ENCODE measurements at regions not wholly inside any gene's neighbourhood (a gene's known extent, or its start where the extent isn't known, plus 50 kb on each side); places are given as distances from the start of the nearest gene placed in this dataset.

DNA sequence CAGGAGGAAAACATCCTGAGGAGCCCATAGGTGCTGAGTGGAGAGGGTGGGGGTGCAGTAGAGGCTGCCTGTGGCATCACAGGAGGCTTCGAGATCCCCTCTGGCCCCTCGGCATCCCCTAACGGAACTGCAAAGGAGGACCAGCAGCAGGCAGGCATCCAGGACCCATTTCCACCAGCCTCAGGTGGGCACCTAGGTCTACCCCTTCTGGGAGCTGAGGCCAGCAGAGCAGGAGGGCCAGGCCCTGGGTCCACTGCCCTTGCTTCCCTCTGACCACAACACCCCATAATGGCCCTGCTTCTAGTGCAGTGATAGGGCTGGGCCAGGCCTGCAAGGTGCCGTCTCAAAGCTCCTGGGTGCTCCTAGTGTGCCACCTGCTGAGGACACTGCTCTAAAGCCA, 723.0 kb downstream of the PTPRU start:
- ChIA-PET CTCF (ENCODE audit: low intra/inter-chr PET ratio, low total read pairs) (no interaction called here), POLR2A (no interaction called here)
- no peaks in the 10 kb centered on the region for H3K79me2 ChIP-seq (ENCODE audit: insufficient read depth, low read length)
- WGBS (ENCODE audit: low lambda C conversion rate): 0% methylated on average over 3 of the region's 4 CpGs
- no peaks in the 10 kb centered on the region for H3K27me3 ChIP-seq (ENCODE audit: control insufficient read depth in 1 of 2, insufficient read depth in 2 of 2, low read length in 2 of 2)
- no peaks in the 10 kb centered on the region for H3K9me3 ChIP-seq (ENCODE audit: low read length)
- H2AFZ ChIP-seq (ENCODE audit: low read length): no peak overlapping the region
- intact Hi-C loops (cut with micrococcal nuclease; ENCODE audit: unreplicated experiment): no loop called here
- H3K4me3 ChIP-seq (replicated peaks in 1 of 3; ENCODE audit: insufficient read depth in 1 of 3, low read depth in 2 of 3, low read length in 3 of 3): no peak overlapping the region
- H3K4me1 ChIP-seq (ENCODE audit: insufficient read depth, low read length): no peaks in the 10 kb centered on the region
- ATAC-seq: no peak
- in situ Hi-C loops (cut with HindIII; ENCODE audit: extremely low pct_ligation_motif_present, low pct_unique_long_range_greater_than_20kb): no loop called here
- no TSS peak for BruUV-seq (replicated peaks)
- H3K27ac ChIP-seq (ENCODE audit: extremely low read length, insufficient read depth, low read length): no peak overlapping the region
- no peaks in the 10 kb centered on the region for H3K36me3 ChIP-seq (replicated peaks in 1 of 2; ENCODE audit: control insufficient read depth in 1 of 2, insufficient read depth in 2 of 2, low read length in 2 of 2)
- no peak overlapping the region for H3K4me2 ChIP-seq (ENCODE audit: low read depth, low read length)
- FAIRE-seq: no peak
- H3K9ac ChIP-seq (ENCODE audit: insufficient read depth, low read depth, low read length): no peak overlapping the region
- H4K20me1 ChIP-seq (ENCODE audit: insufficient read depth, low read length): no peaks in the 10 kb centered on the region
- no peak for DNase-seq (ENCODE audit: low spot score)
- TF ChIP-seq POLR2AphosphoS5 (IDR thresholded peaks at IDR 0.05; ENCODE audit: low read depth, low read length) (no peak), ZNF549 (CRISPR knock-in tag; IDR thresholded peaks at IDR 0.05) (no peak), ZNF773 (CRISPR knock-in tag; IDR thresholded peaks at IDR 0.05; ENCODE audit: borderline replicate concordance) (no peak), ZNF326 (CRISPR knock-in tag; IDR thresholded peaks at IDR 0.05; ENCODE audit: borderline replicate concordance) (no peak), ZNF20 (CRISPR knock-in tag; IDR thresholded peaks at IDR 0.05) (no peak), SATB2 (CRISPR knock-in tag; IDR thresholded peaks at IDR 0.05) (no peak), ZSCAN20 (CRISPR knock-in tag; IDR thresholded peaks at IDR 0.05; ENCODE audit: borderline replicate concordance) (no peak), TGIF2 (CRISPR knock-in tag; IDR thresholded peaks at IDR 0.05) (no peak), EHMT2 (IDR thresholded peaks at IDR 0.05; ENCODE audit: borderline replicate concordance, low read depth, low read length) (no peak), RBM22 (optimal IDR thresholded peaks at IDR 0.05; ENCODE audit: low read length) (no peak), CC2D1A (CRISPR knock-in tag; IDR thresholded peaks at IDR 0.05) (no peak), ZNF282 (IDR thresholded peaks at IDR 0.05; ENCODE audit: partially characterized antibody) (no peak)
- TF ChIP-seq, protein P1, sequence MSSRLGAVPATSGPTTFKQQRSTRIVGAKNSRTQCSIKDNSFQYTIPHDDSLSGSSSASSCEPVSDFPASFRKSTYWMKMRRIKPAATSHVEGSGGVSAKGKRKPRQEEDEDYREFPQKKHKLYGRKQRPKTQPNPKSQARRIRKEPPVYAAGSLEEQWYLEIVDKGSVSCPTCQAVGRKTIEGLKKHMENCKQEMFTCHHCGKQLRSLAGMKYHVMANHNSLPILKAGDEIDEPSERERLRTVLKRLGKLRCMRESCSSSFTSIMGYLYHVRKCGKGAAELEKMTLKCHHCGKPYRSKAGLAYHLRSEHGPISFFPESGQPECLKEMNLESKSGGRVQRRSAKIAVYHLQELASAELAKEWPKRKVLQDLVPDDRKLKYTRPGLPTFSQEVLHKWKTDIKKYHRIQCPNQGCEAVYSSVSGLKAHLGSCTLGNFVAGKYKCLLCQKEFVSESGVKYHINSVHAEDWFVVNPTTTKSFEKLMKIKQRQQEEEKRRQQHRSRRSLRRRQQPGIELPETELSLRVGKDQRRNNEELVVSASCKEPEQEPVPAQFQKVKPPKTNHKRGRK (CRISPR knock-in tag; IDR thresholded peaks at IDR 0.05): no peak
- TF ChIP-seq, protein P2, sequence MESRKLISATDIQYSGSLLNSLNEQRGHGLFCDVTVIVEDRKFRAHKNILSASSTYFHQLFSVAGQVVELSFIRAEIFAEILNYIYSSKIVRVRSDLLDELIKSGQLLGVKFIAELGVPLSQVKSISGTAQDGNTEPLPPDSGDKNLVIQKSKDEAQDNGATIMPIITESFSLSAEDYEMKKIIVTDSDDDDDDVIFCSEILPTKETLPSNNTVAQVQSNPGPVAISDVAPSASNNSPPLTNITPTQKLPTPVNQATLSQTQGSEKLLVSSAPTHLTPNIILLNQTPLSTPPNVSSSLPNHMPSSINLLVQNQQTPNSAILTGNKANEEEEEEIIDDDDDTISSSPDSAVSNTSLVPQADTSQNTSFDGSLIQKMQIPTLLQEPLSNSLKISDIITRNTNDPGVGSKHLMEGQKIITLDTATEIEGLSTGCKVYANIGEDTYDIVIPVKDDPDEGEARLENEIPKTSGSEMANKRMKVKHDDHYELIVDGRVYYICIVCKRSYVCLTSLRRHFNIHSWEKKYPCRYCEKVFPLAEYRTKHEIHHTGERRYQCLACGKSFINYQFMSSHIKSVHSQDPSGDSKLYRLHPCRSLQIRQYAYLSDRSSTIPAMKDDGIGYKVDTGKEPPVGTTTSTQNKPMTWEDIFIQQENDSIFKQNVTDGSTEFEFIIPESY (CRISPR knock-in tag; IDR thresholded peaks at IDR 0.05): no peak
- TF ChIP-seq, protein P3, sequence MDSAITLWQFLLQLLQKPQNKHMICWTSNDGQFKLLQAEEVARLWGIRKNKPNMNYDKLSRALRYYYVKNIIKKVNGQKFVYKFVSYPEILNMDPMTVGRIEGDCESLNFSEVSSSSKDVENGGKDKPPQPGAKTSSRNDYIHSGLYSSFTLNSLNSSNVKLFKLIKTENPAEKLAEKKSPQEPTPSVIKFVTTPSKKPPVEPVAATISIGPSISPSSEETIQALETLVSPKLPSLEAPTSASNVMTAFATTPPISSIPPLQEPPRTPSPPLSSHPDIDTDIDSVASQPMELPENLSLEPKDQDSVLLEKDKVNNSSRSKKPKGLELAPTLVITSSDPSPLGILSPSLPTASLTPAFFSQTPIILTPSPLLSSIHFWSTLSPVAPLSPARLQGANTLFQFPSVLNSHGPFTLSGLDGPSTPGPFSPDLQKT (CRISPR knock-in tag; IDR thresholded peaks at IDR 0.05; ENCODE audit: borderline replicate concordance): no peak
- TF ChIP-seq, protein P4, sequence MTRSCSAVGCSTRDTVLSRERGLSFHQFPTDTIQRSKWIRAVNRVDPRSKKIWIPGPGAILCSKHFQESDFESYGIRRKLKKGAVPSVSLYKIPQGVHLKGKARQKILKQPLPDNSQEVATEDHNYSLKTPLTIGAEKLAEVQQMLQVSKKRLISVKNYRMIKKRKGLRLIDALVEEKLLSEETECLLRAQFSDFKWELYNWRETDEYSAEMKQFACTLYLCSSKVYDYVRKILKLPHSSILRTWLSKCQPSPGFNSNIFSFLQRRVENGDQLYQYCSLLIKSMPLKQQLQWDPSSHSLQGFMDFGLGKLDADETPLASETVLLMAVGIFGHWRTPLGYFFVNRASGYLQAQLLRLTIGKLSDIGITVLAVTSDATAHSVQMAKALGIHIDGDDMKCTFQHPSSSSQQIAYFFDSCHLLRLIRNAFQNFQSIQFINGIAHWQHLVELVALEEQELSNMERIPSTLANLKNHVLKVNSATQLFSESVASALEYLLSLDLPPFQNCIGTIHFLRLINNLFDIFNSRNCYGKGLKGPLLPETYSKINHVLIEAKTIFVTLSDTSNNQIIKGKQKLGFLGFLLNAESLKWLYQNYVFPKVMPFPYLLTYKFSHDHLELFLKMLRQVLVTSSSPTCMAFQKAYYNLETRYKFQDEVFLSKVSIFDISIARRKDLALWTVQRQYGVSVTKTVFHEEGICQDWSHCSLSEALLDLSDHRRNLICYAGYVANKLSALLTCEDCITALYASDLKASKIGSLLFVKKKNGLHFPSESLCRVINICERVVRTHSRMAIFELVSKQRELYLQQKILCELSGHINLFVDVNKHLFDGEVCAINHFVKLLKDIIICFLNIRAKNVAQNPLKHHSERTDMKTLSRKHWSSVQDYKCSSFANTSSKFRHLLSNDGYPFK (CRISPR knock-in tag; IDR thresholded peaks at IDR 0.05; ENCODE audit: borderline replicate concordance): no peak
- TF ChIP-seq, protein P5, sequence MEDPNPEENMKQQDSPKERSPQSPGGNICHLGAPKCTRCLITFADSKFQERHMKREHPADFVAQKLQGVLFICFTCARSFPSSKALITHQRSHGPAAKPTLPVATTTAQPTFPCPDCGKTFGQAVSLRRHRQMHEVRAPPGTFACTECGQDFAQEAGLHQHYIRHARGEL (CRISPR knock-in tag; IDR thresholded peaks at IDR 0.05): no peak
